GM12873 (cell line): ENCODE measurements at regions not wholly inside any gene's neighbourhood (a gene's known extent, or its start where the extent isn't known, plus 50 kb on each side); places are given as distances from the start of the nearest gene placed in this dataset.

ENCODE experiments used
- TF ChIP-seq, protein P1 (sequence below): IDR thresholded peaks from 2 replicates; pipeline ENCODE4 v1.5.1; 2012; ENCODE audit warnings: low read depth, mild to moderate bottlenecking, moderate library complexity, low read length, control low read depth; ENCODE audit not compliant: insufficient read depth; ENCODE audit errors: missing control alignments

DNA sequence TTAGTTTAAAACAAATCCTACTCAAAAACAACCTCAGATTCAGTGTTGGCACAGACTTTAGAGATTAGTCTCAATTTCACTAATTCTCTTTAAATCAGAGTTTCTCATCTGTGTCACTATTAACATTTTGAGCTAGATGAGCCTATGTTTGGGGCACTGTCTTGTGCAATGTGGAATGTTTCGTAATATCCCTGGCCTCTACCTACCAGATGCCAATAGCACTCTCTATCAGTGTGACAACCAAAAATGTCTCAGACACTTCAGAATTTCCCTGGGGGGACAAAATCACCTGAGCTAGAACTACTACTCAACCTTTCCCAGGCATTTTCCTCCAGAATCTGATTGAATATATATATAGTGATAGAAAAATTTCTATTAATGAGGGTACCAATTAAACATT lies 465.2 kb upstream of the RGMB start:
- TF ChIP-seq, protein P1, sequence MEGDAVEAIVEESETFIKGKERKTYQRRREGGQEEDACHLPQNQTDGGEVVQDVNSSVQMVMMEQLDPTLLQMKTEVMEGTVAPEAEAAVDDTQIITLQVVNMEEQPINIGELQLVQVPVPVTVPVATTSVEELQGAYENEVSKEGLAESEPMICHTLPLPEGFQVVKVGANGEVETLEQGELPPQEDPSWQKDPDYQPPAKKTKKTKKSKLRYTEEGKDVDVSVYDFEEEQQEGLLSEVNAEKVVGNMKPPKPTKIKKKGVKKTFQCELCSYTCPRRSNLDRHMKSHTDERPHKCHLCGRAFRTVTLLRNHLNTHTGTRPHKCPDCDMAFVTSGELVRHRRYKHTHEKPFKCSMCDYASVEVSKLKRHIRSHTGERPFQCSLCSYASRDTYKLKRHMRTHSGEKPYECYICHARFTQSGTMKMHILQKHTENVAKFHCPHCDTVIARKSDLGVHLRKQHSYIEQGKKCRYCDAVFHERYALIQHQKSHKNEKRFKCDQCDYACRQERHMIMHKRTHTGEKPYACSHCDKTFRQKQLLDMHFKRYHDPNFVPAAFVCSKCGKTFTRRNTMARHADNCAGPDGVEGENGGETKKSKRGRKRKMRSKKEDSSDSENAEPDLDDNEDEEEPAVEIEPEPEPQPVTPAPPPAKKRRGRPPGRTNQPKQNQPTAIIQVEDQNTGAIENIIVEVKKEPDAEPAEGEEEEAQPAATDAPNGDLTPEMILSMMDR, result no peak

DNA sequence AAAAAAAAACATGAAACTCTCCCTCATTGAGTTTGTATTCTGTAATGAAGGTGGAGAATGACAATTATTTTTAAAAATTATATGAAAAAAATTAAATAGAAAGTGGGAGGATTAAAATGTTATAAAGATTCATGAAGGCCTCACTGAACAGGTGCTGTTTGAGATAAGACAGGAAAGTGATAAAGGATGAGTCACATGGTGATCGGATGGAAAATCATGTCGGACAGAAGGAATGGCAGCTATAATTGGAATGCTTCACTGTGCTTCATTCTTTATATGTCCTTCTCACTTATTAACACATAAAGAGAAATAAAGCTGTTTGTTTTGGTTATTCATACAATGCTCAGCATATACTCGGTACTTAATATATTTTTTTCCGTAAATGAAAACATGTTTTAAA lies 464.5 kb upstream of the RGMB start:
- TF ChIP-seq, protein P1, result no peak

DNA sequence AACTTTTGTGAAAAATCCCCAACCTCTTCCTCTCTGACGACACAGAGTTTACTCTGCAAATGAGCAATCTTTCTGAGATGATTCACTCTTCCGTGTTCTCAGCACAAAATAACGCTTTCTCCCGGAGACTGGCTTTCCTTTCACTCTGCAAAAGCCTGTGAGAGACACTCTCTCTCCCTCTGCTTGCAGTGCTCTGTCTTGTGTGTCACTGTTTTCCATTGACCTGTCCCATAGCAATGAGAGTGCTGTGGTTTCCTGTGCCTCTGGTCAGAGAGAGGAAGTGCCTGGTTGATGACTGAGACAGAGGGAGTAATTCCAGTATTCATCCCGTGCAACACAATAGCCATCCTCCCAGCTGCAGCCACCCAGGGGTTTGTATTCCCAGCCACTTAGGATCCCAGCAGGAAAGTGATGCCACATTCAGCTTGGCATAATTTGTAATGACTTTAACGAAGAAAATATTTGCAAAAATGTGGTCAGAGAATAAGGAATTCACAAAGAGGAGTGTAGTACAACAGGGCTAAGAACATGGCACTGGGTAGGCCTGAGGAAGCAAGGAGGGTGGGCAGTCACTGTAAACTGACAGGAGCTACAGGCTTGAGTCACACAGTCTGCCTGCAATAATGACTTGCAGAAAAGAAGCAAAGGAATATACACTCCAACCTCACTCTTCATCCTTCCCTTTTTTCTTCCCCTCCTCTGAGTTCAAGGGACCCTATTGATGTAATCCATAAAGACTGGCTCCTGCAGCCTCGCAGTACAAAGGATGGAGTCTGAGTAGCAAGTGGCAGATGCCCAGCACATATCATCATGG lies 463.5 kb upstream of the RGMB start:
- TF ChIP-seq, protein P1, result no peak

DNA sequence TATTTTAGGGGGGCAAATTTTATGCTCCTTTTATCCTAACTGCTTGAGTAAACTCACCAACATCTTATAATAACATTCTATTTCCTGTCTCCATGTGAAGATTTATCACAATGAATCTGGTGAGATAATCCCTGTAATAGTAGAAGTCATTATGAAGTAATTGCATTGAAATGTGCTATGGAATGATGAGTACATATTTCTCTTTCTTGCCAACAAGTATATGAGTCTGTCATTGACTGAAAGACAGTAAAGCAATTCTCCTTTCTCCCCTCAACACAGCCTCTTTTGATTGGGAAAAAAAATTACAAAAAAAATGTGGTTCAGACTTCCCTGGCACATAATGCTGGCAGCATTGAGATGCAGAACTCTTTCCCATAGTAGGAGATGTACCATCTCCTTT lies 459.2 kb upstream of the RGMB start:
- TF ChIP-seq, protein P1, result no peak

DNA sequence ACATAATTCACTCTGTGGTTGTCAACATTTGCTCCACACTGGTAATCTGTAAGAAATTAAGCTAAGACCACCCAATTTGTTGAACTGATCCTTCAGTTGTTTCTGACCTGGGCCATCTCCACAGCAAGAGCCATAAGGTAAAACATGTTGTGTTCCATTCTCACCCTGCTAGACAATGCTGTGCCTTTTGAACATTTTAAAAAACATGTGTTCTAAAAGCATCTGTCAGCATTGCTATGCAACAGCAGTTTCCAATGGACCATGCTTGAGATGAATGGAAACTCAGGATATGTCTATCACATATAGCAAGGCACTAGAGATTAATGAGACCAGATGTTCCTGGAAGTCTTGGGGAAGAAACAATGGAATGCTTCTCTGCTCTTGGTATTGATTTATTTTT lies 455.1 kb upstream of the RGMB start:
- TF ChIP-seq, protein P1, result no peak

DNA sequence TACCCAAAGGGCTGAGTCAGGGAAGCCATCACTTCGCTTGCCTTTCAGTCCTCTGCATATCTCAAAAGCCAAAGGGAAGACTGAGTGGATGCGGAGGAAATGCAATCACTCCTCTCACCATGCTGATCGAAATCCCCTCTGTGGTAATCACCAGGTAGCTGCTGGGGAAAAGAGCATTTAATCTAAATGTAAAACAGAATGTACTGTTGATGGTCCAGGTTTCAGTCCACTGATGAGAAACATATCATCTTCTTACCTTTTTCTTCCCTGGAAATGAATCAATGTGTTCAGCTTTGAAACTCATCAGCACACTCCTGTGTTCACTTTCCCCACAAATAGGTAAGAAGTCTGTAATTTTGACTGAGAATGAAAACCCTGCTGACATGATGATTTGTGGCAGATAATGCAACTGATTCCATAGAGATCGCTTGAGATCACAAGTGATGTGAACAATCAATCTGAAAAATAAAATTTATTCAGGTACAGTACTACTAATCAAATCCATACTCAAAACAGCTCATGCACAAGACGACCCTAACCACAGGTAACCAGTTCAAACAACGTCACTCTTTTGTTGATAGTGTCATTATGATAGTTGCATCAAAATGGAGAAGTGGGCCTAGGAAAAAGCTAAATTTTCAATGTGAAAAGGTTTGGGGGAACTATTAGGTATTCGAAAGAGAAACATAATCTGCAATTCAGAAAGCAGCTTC lies 454.0 kb upstream of the RGMB start:
- TF ChIP-seq, protein P1, result no peak

DNA sequence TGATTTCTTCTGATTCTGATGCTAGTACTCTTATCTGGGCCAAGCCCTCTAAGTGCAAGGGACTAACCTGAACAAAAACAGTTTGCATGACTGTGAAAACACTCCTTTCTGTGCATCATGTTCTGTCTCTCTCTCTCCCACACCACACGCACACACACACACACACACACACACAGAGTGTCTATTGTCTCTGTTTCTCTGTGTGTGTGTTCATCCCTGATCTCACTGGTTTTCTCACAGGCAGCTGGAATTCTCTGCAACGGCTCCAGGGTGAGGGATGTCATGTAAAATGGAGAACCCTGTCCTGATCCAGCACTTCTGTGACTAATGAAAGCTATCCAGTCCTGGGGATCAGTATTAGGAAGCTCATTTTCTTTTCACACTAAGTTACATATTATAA lies 453.1 kb upstream of the RGMB start:
- TF ChIP-seq, protein P1, result no peak
